SHP77 (cell line): ENCODE measurements at regions not wholly inside any gene's neighbourhood (a gene's known extent, or its start where the extent isn't known, plus 50 kb on each side); places are given as distances from the start of the nearest gene placed in this dataset.
"Not testable (repeated sequence)": the region's sequence is repeated elsewhere in the genome, so short reads cannot be mapped to it uniquely, and the experiment has no call there.

Source experiments
- DNase-seq, 2 experiments: peaks; one replicate each; lab custom pipeline; 2025; lab: John Stamatoyannopoulos, UW

DNA sequence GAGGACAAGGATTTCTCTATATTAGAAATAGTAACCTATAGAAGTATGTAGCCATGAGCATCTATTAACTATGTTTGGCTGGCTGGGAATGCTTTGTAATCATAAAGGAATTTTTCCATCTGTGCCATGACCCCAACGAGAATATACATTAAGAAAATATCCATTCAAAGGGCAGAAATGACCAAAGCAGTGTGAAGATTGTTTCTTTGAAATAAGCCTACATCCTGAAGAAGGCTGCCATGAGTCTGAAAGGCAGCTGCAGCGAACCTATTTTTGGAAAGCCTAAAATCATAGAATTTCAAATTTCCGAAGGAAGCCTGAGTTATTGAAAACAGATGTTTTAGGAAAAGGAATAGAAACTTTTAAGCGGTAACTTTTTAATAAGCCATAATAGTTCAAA is 244.2 kb upstream of the FOXK1 start:
- DNase-seq = no peak

DNA sequence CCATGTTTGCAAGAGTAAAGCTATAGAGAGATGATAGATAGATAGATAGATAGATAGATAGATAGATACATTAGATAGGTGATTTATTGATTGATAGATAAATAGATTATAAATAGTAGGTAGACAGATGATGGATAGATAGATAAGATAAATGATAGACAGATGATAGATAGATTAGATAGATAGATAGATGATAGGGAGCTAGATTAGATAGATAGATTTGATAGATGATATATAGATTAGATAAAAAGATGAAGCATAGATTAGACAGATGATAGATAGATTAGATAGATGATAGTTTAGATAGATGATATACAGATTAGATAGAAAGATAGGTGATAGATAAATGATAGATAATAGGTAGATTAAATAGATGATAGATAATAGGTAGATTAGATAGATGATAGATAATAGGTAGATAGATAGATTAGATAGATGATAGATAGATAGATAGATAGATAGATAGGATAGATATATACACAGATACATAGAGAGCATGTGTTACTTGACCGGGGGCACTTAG is 243.3 kb upstream of the FOXK1 start:
- DNase-seq = no peak

DNA sequence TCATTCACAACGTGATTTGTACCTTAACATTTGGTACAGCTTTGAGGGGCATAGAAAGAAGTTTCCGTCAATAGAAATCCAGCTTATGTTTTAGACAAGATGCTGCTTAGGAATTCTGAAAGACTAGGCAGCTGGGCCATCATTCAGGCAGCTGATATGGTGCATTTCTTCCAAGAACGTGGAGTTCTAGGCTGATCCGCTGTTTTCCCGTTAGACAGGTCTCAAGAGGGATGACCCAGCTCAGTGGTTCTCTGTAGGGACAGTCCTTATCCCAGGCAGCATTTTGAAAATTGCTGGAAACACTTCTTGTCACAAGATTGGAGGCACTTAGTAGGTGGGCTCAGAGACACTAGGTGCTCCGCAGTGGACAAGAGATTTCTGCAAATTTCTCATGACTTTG is 242.7 kb upstream of the FOXK1 start:
- DNase-seq = no peak

DNA sequence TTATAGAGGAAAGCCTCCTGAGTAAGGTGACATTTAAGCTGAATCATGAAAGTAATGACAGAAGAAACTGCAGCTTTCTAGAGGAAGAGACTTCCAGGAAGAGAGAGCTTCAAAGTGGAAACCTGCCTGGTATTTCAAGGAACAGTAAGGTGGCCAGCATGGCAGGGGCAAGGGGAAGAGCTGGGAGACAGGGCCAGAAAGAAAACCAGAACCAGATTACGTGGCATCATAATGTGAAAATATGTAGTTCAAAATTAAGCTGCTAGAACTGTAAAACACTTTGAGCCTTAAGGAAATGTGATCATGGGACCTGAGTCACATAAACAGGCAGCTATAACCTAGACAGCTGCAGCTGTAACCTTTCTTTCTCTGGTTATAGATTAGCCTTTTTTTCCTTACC is 238.0 kb upstream of the FOXK1 start:
- DNase-seq = no peak

DNA sequence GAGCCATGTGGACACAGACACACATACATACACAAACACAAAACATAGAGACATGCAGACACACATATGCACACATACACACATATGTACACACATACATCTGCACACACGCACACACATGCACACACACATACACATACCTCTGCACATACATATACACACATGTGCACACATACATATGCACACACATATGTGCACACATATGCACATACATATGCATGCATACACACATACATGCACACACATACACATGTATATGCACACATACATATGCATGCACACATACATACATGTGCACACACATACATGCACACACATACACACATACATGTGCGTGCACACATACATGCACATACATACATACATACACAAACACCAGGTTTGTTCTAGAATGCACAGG is 236.3 kb upstream of the FOXK1 start:
- no peak for DNase-seq

DNA sequence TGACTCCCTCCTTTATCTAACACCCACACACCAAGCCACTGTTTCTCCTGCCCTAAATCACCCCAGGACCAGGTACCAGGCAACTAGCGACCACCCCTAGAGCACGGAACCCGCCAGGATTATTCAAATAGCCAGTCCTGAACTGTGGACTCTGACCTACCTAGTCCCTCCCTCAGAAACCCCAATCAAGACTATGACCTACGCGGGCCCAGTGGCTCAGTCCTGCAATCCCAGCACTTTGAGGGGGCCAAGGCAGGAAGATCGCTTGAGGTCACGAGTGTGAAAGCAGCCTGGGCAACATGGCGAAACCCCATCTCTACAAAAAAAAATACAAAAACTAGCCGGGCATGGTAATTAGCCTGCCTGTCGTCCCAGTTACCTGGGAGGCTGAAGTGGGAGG is 232.8 kb upstream of the FOXK1 start:
- DNase-seq = no peak

DNA sequence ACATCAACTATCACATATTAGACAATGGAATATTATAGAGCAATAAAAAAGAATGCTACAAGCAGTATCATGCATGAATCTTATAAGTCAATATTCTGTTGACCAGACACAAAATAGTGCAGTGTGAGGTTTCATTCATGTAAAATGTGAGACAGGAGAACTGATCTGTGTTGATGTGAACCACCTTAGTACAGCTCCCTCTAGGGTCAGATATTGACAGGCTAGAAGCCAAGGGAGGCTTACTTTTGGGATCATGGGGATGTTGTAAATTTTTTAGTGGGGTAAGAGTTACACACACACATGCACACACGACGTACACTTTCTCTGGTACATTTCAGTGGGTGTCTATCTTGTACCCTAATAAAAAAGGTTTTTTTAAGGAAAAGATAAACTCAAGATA is 231.6 kb upstream of the FOXK1 start:
- DNase-seq = no peak

DNA sequence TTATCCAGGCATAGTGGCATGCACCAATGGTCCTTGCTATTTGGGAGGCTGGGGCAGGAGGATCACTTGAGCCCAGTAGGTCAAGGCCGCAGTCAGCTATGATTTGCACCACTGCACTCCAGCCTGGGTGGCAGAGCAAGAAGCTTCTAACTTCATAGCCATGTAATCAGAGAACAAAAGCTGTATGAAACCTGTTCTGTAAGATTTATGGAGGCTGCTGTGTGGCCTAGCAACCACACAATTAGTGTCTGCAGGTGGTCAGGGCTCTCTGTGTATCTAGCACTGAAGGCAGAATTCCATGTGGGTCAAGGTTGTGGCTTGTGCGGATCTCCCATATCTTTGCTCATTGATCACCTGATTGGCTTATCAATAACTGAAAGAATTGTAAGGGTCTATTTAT is 221.5 kb upstream of the FOXK1 start:
- DNase-seq = peak in 1 of 2 experiments; percentile 27

DNA sequence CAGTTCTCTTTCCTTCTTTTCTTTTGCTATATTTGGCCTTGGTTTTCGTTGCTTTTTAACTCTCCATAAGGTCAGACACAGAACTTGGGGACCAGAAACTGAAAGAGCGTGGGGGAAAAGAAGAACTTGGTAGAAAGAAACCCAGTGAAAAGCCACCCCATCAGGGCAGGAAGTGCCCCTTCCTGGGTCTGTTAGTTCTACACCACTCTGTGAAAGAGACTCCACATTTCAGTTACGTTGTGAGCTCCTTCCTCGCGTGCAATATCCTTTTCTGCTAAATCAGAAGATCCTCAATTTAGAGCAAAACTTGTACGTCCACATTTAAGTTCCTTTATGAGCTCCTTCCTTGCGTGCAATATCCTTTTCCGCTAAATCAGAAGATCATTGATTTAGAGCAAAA is 220.6 kb upstream of the FOXK1 start:
- no peak for DNase-seq

DNA sequence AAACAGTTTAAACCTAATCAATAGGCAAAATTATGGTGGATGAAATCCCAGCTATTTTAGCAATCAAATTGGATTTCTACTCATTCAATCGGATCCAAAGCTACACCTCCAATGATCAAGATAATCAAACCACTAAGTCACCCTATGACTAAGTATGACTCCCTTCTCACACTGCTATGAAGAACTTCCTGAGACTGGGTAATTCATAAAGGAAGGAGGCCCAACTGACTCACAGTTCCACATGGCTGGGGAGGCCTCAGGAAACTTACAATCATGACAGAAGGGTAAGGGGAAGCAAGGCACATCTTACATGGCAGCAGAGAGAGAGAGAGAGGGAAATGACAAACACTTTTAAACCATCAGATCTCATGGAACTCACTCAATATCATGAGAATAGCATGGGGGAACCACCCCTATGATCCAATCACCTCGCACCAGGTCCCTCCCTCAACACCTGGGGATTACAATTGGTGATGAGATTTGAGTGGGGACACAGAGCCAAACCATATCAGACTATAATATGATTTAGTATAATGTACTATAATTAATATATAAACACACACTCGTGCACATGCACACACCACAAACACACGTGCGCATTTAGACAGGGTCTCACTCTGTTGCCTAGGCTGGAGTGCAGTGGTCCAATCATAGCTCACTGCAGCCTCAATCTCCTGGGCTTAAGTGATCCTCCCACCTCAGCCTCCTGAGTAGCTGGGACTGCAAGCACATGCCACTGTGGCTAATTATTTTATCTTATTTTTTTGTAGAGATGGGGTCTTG is 213.6 kb upstream of the FOXK1 start:
- DNase-seq = no peak

DNA sequence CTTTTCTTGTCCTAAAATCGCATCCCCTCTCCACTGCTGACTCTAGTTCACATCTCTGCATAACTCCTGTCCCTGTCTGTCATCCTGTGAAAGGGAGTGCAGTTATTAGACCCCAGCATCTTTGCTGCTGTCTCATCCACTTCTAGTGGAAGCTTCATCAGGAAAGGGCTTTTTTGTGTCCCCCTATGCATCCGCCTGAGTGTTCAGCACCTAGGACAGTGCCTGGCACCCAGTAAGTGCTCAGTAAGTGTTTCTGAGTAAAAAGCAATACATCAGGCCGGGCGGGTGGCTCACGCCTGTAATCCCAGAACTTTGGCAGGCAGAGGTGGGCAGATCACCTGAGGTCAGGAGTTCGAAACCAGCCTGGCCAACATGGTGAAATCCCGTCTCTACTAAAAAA is 211.8 kb upstream of the FOXK1 start:
- DNase-seq = no peak

DNA sequence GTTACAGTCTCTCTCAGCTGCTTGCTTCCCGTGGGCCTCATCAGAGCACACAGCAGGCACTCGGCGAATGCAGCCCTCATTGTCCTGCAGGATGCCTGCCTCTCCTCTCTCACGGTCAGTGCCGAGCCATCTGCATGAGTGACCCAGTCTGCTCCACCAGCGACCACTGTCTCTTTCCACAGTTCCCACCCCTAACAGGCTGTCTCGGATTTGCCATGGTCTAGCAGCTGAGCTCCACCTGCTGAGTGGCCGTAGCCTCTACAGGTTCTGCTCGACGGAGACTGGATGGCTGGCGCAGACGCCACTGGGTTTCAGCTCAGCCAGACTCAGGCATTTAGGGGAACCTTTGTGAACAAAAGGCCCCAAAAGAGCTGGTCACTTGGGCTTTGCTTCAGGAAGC is 209.4 kb upstream of the FOXK1 start:
- no peak for DNase-seq

DNA sequence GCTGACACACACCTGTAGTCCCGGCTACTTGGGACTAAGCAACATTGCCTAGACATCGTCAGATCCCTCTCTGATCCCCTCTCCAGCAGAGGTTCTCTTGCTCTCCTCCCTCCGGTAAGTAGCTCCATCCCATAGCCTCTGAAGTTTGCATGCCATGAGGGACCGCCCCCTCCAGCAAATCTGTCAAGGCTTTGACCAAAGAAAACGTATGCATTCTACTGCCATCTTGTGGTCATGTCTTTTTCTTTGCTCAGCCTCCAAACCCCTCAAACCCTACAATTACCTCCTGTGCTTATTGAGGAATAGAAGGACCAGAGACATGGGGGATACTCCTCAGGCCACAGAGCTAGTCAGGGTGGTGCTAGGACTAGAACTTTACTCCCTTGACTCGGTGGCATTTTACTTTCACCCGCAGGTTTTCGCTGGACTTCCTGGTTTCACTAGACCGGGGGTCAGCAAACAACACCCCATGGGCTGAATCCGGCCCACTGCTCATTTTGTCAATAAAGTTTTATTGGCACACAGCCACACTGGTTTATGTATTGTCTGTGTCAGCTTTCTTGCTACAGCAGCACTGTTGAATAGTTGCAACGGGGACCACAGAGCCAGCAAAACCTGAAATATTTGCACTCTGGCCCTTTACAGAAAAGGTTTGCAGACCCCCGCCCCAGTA is 202.6 kb upstream of the FOXK1 start:
- DNase-seq = peak; percentile 89 to 93

DNA sequence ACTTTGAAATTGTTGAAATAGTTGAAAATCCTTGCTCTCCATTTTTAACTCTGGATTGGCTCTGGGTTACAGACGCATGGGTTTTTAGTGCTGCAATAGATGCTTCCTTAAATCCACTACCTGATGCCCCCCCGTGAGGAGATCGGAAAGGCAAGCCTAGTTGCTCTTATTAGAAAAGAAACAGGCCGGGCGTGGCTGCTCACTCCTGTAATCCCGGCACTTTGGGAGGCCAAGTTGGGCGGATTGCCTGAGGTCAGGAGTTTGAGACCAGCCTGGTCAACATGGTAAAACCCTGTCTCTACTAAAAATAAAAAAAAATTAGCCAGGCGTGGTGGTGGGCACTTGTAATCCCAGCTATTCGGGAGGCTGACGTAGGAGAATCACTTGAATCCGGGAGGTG is 202.0 kb upstream of the FOXK1 start:
- not testable (repeated sequence) for DNase-seq

DNA sequence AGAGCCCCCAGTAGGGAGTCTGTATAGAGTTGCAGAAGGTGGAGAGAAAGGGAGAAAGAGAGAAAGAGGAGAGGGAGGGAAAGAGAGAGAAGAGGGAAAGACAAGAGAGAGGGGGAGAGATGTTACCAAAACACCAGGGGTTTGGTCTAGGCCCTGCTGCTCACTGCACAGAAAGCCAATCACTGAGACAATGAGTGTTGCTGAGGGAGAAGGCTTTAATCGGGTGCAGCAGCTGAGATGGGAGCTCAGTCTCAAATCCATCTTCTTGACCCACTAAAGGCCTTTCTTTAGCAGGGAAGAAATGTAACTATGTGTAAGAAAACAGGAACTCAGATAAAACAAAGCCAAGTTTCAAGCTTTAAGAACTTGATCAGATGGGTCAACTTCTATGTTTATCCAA is 198.2 kb upstream of the FOXK1 start:
- DNase-seq = no peak

DNA sequence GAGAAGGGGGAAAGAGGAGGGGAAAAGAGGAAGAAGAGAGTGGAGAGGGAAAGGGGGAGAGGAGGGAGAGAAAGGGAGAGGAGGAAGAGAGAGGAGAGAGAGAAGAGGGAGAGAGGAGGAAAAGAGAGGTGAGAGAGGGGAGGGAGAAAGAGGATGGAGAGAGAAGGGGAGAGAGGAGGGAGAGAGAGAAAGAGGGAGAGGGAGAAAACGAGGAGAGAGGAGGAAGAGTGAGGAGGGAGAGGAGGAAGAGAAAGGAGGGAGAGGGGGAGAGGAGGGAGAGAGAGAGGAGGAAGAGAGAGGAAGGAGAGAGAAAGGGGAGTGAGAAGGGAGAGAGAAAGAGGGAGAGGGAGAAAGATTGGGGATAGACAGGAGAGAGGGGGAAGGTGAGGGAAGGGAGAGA is 197.6 kb upstream of the FOXK1 start:
- no peak for DNase-seq

DNA sequence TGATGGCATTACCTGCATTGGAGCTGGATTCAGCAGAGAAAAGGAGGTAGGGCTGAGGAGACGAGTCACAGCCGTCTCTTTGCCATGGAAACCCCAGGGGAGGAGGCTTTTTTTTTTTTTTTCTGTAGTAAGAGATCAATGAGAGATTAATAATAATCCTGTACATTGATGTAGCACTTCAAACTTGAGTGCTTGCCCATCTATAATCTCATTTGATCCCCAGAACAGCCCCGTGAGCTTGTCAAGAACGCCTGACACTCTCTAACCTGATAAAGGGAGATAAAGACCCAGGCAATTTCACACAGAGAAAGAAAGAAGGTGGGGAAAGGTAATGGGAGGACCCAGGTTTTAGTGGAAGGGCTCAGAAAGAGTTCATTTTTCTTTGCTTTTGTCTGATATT is 195.2 kb upstream of the FOXK1 start:
- DNase-seq = no peak

DNA sequence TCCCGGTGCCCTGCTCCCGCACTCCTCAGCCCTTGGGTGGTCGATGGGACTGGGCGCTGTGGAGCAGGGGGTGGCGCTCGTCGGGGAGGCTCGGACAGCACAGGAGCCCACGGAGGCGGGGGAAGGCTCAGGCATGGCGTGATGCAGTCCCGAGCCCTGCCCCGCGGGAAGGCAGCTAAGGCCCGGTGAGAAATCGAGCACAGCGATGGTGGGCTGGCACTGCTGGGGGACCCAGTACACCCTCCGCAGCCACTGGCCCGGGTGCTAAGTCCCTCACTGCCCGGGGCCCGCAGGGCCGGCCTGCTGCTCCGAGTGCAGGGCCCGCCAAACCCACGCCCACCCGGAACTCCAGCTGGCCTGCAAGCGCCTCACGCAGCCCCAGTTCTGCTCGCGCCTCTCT is 185.2 kb upstream of the FOXK1 start:
- DNase-seq = not testable (repeated sequence)

DNA sequence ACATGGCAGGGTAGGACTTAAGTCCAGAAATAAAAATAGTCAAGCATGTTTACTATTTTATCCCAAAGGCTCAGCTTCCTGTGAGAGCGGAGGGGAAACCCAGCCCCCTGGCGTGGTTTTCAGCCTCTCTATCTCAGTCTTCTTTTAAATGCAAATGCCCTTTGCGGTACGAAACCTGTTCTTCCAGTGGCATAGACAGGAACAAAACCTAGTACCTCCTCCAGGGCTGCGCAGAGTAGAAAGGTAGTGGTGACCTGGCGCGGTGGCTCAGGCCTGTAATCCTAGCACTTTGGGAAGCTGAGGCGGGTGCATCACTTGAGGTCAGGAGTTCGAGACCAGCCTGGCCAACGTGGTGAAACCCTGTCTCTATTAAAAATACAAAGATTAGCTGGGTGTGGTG is 181.3 kb upstream of the FOXK1 start:
- DNase-seq = no peak

DNA sequence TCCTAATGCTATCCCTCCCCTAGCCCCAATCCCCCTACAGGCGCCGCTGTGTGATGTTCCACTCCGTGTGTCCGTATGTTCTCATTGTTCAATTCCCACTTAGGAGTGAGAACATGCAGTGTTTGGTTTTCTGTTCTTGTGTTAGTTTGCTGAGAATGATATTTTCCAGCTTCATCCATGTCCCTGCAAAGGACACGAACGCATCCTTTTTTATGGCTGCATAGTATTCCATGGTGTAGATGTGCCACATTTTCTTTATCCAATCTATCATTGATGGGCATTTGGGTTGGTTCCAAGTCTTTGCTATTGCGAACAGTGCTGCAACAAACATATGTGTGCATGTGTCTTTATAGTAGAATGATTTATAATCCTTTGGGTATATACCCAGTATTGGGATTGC is 174.2 kb upstream of the FOXK1 start:
- not testable (repeated sequence) for DNase-seq

DNA sequence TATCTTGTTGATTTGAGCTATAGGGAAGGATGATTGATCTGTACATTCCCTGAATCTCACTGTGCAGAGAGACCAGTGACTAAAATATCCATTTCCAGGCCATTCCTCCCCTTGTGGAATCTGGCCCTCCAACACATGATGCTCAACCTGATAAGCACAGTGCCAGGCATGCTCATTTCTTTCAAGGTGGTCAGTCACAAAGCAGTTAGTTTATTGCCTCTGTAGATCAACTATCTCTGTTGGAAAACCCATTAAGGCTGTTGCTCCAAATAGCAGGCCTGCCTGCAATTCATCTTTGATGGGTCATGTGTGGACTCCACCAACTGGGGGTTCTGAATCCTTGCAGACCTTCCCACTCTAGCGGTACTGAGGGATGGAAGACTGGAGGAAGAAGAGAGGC is 168.6 kb upstream of the FOXK1 start:
- DNase-seq = no peak

DNA sequence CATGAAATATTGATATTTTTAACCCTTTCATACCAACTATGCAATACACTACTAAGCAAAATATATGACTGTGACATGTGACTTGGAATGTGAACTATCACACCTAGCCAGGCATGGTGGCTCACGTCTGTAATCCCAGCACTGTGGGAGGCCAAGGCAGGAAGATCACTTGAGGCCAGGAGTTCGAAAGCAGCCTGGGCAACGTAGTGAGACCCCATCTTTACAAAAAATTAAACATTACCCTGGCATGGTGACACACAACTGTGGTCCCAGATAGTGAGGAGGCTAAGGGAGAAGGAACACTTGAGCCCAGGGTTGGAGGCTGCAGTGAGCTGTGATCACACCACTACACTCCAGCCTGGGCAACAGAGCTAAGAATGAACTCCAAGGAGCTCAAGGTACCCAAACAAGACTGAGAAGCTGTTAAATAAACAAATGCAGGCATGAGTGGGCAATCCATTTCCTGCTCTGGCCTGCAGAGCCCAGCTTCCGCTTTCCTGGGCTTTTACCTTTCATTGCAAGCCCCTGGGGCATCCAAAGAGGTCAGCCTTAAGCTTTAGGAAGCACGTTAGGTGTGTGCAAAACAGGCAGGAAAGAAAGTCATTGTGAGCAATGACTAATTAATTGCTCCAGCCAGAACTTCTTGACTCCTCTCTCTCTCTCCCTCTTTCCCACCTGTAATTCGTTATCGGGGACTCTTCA is 162.1 kb upstream of the FOXK1 start:
- no peak for DNase-seq

DNA sequence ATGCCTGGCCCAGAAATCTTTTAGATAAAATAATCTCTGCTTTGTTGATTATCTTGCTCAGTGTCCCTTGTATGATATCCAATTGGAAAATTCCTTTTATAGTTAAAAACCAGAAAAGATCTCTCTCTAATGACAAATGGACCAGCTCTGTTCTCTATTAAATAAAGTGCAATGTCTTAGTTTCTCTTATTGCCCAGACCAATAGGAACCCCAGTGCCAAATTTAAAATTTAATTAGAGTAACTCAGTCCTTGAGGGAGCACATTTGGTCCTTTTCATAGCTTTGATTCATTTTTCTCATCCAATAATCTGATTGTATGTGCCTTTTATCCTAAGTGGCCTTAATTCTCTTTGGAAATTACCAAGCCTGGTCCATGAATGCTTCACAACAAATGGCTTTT is 158.9 kb upstream of the FOXK1 start:
- no peak for DNase-seq
